ENCODE measurements at regions not wholly inside any gene's neighbourhood (a gene's known extent, or its start where the extent isn't known, plus 50 kb on each side); places are given as distances from the start of the nearest gene placed in this dataset.

- TF ChIP-seq, protein P1, sequence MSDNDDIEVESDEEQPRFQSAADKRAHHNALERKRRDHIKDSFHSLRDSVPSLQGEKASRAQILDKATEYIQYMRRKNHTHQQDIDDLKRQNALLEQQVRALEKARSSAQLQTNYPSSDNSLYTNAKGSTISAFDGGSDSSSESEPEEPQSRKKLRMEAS (CRISPR knock-in tag; IDR thresholded peaks at IDR 0.05): no peak
- TF ChIP-seq ZNF740 (CRISPR knock-in tag; IDR thresholded peaks at IDR 0.05) (no peak), ZNF740 (tag; IDR thresholded peaks at IDR 0.05) (no peak), NR3C1 (CRISPR knock-in tag; IDR thresholded peaks at IDR 0.05) (no peak), ZNF589 (CRISPR knock-in tag; IDR thresholded peaks at IDR 0.05; ENCODE audit: low read depth) (no peak), ZNF263 (CRISPR knock-in tag; IDR thresholded peaks at IDR 0.05; ENCODE audit: borderline replicate concordance) (no peak), CBFB (CRISPR knock-in tag; IDR thresholded peaks at IDR 0.05) (no peak)
- TF ChIP-seq, protein P2, sequence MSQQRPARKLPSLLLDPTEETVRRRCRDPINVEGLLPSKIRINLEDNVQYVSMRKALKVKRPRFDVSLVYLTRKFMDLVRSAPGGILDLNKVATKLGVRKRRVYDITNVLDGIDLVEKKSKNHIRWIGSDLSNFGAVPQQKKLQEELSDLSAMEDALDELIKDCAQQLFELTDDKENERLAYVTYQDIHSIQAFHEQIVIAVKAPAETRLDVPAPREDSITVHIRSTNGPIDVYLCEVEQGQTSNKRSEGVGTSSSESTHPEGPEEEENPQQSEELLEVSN (IDR thresholded peaks at IDR 0.05; ENCODE audit: borderline replicate concordance in 1 of 2, extremely low read depth in 1 of 2, insufficient read depth in 1 of 2, insufficient read length in 1 of 2, low read depth in 1 of 2, low read length in 1 of 2, poor library complexity in 1 of 2, severe bottlenecking in 1 of 2): no peak
Observed at GRCh38 chr2:220226546-220226945, 599.1 kb downstream of the SLC4A3 start.

Measured in K562 (cell line).